ENCODE measurements at regions not wholly inside any gene's neighbourhood (a gene's known extent, or its start where the extent isn't known, plus 50 kb on each side); places are given as distances from the start of the nearest gene placed in this dataset.

- DNase-seq: no peak
Observed at GRCh38 chr6:120620900-120621299, 713.4 kb downstream of the TBC1D32 start.

- no peak for DNase-seq
Observed at GRCh38 chr6:120615238-120615637, 719.0 kb downstream of the TBC1D32 start.

GRCh38 chr6:120614723-120615122 is 719.6 kb downstream of the TBC1D32 start:
- no peak for DNase-seq

- DNase-seq: no peak
Observed at GRCh38 chr6:120608826-120609225, 725.5 kb downstream of the TBC1D32 start.

- no peak for DNase-seq
Observed at GRCh38 chr6:120606743-120607142, 727.5 kb downstream of the TBC1D32 start.

GRCh38 chr6:120604510-120604909 is 729.8 kb downstream of the TBC1D32 start:
- no peak for DNase-seq

GRCh38 chr6:120590611-120591010 is 743.7 kb downstream of the TBC1D32 start:
- DNase-seq: no peak

- no peak for DNase-seq
Observed at GRCh38 chr6:120588424-120588823, 745.9 kb downstream of the TBC1D32 start.

- DNase-seq: no peak
Observed at GRCh38 chr6:120587381-120587780, 746.9 kb downstream of the TBC1D32 start.

GRCh38 chr6:120584111-120584760 is 750.0 kb downstream of the TBC1D32 start:
- DNase-seq: no peak

GRCh38 chr6:120576061-120576460 is 758.2 kb downstream of the TBC1D32 start:
- no peak for DNase-seq

GRCh38 chr6:120569714-120570113 is 764.6 kb downstream of the TBC1D32 start:
- no peak for DNase-seq

- no peak for DNase-seq
Observed at GRCh38 chr6:120564779-120565178, 769.5 kb downstream of the TBC1D32 start.

- DNase-seq: no peak
Observed at GRCh38 chr6:120558294-120558693, 776.0 kb downstream of the TBC1D32 start.

GRCh38 chr6:120557554-120557953 is 776.7 kb downstream of the TBC1D32 start:
- DNase-seq: no peak

GRCh38 chr6:120556491-120556890 is 777.8 kb downstream of the TBC1D32 start:
- DNase-seq: no peak

- no peak for DNase-seq
Observed at GRCh38 chr6:120553353-120553752, 780.9 kb downstream of the TBC1D32 start.

GRCh38 chr6:120545353-120545752 is 788.9 kb downstream of the TBC1D32 start:
- no peak for DNase-seq

- no peak for DNase-seq
Observed at GRCh38 chr6:120534954-120535353, 799.3 kb downstream of the TBC1D32 start.

- no peak for DNase-seq
Observed at GRCh38 chr6:120526576-120526975, 807.7 kb downstream of the TBC1D32 start.

- DNase-seq: no peak
Observed at GRCh38 chr6:120514544-120514943, 819.7 kb downstream of the TBC1D32 start.

GRCh38 chr6:120511712-120512111 is 822.6 kb downstream of the TBC1D32 start:
- no peak for DNase-seq

GRCh38 chr6:120498711-120499110 is 835.6 kb downstream of the TBC1D32 start:
- DNase-seq: no peak

- no peak for DNase-seq
Observed at GRCh38 chr6:120496661-120497060, 837.6 kb downstream of the TBC1D32 start.

- DNase-seq: no peak
Observed at GRCh38 chr6:120493505-120493904, 840.8 kb downstream of the TBC1D32 start.

All from activated CD4-positive, alpha-beta T cell treated with anti-CD3 and anti-CD28 coated beads for 1 hour (primary cell).